Adipocyte (in vitro differentiated cells): ENCODE measurements at regions not wholly inside any gene's neighbourhood (a gene's known extent, or its start where the extent isn't known, plus 50 kb on each side); places are given as distances from the start of the nearest gene placed in this dataset.
"Not testable (repeated sequence)": the region's sequence is repeated elsewhere in the genome, so short reads cannot be mapped to it uniquely, and the experiment has no call there.

ENCODE experiments used
- DNase-seq: peaks from one replicate; pipeline ENCODE4 v3.0.0-alpha.2; 2015; ENCODE audit warnings: low read depth
- H3K27me3 ChIP-seq: replicated peaks from 2 replicates; pipeline ENCODE4 v1.7.0; 2013; ENCODE audit warnings: mild to moderate bottlenecking, low read length, moderate library complexity; ENCODE audit not compliant: control insufficient read depth, insufficient read depth
- H3K36me3 ChIP-seq: 2 replicates; pipeline ENCODE4 v1.7.0; 2013; ENCODE audit warnings: low read length, mild to moderate bottlenecking, moderate library complexity; ENCODE audit not compliant: control insufficient read depth, insufficient read depth, severe bottlenecking
- H3K4me1 ChIP-seq: 2 replicates; pipeline ENCODE4 v1.7.0; 2013; ENCODE audit warnings: mild to moderate bottlenecking, low read length, moderate library complexity; ENCODE audit not compliant: control insufficient read depth, insufficient read depth
- H3K4me3 ChIP-seq: 2 replicates; pipeline ENCODE4 v1.7.0; 2013; ENCODE audit warnings: mild to moderate bottlenecking, low read length, moderate library complexity
- H3K9ac ChIP-seq: 2 replicates; pipeline ENCODE4 v1.7.0; 2013; ENCODE audit warnings: mild to moderate bottlenecking, low read length, moderate library complexity
- H3K9me3 ChIP-seq: 2 replicates; pipeline ENCODE4 v1.7.0; 2013; ENCODE audit warnings: mild to moderate bottlenecking, low read length, moderate library complexity; ENCODE audit not compliant: control insufficient read depth

DNA sequence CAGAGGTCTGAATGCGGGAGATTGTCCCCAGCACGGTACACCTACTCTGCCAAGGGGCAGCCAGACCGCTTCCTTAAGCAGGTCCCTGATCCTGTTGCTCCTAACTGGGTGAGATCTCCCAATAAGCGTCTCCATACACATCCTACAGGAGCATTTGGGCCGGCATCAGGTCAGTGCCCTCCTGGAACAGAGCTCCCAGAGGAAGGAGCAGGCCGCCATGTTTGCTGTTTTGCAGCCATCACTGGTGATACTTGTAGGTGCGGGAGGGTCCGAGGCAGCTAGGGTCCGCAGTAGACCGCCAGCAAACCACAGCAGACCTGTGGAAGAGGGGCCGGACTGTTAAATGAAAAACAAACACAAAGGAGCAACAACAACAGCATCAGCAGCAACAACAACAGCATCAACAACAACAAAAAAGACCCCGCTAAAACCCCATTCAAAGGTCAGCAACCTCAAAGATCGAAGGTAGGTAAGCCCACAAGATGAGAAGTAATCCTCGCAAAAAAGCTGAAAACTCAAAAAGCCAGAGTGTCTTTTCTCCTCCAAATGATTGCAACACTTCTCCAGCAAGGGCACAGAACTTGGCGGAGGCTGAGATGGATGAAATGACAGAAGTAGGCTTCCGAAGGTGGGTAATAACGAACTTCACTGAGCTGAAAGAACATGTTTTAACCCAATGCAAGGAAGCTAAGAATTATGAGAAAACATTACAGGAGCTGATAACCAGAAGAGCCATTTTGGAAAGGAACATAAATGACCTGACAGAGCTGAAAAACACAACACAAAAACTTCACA is 79.0 kb upstream of the CDH7 start:
- no peak overlapping the region for H3K9ac ChIP-seq
- no peak overlapping the region for H3K4me3 ChIP-seq
- H3K36me3 ChIP-seq: no peaks in the 10 kb centered on the region
- no peak for DNase-seq
- H3K27me3 ChIP-seq: no peaks in the 10 kb centered on the region
- no peaks in the 10 kb centered on the region for H3K4me1 ChIP-seq
- H3K9me3 ChIP-seq: no peaks in the 10 kb centered on the region

DNA sequence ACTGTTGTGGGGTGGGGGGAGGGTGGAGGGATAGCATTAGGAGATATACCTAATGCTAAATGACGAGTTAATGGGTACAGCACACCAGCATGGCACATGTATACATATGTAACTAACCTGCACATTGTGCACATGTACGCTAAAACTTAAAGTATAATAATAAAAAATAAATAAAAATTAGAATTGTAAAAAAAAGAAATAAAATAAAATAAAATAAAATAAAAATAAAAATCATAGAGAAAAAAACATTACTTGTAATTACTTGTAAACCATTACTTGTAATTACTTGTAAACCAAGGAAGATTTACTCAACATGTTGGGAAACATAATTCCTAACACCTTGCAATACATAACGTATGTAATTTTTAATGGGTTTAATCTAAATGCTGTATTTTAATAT is 80.7 kb upstream of the CDH7 start:
- H3K4me3 ChIP-seq, H3K9me3 ChIP-seq, H3K27me3 ChIP-seq, H3K4me1 ChIP-seq, DNase-seq, H3K36me3 ChIP-seq, H3K9ac ChIP-seq: not testable (repeated sequence)

DNA sequence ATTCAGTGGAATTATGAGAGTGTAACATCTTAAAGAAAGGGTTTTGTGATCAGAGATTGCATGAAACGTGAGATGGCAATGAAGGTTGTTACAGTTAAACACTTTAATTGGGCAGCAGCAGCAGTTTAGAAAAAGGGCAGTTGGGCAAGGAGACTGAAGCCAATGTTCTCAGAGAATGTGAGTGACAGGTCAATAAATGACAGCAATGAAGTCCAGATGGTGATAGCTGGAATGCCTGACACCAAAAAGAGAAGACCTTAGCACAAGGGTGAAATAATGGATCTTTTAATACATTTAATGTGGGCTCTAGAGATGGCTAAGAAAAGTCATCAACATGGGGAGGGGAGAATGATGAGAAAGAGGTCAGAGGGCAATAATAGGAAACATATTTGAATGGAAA is 89.4 kb upstream of the CDH7 start:
- Histone ChIP-seq H3K9ac (no peak overlapping the region), H3K36me3 (no peaks in the 10 kb centered on the region), H3K27me3 (no peaks in the 10 kb centered on the region), H3K4me1 (no peaks in the 10 kb centered on the region), H3K9me3 (peaks cover 5% of the 10 kb centered on the region), H3K4me3 (no peak overlapping the region)
- DNase-seq: no peak

DNA sequence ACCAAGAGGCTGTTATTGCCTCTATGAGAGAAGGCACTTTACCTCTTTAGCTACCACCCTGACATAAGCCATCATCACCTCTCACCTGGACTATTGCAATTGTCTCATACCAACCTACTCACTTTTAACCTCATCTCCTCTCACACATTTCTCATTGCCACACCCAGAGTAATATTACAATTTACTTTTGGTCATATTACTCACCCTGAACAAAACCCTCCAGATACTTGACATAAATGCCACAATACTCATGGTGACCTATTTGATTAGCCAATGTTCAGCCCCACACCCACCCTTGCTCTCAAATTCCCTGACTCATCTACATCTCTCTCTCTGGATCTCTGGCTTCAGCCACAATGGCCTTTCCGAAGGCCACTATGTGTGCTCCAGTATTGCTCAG is 90.9 kb upstream of the CDH7 start:
- no peaks in the 10 kb centered on the region for H3K27me3 ChIP-seq
- H3K9ac ChIP-seq: no peak overlapping the region
- no peak for DNase-seq
- no peaks in the 10 kb centered on the region for H3K4me1 ChIP-seq
- no peak overlapping the region for H3K4me3 ChIP-seq
- no peaks in the 10 kb centered on the region for H3K36me3 ChIP-seq
- H3K9me3 ChIP-seq: peaks cover 6% of the 10 kb centered on the region

DNA sequence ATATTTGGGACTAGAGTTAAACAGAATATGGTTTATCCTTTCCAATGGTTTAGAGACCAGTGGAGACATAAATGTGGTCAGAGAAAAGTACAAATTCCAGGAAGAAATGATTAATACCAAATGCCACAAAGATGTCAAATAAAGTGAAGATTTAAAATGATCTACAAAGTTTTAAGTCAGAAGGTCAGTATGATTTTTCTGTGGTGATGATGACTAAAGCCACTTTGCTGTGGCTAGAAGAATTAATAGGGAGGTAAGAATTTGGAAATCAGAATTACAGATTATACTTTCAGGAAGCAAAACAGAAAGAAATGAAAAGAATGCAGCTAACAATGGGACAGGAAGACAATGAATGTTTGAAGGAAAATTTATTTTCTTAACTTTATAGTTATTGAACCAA is 91.5 kb upstream of the CDH7 start:
- Histone ChIP-seq H3K27me3 (no peaks in the 10 kb centered on the region), H3K36me3 (no peaks in the 10 kb centered on the region), H3K9ac (no peak overlapping the region), H3K4me1 (no peaks in the 10 kb centered on the region), H3K9me3 (peaks cover 6% of the 10 kb centered on the region), H3K4me3 (no peak overlapping the region)
- no peak for DNase-seq

DNA sequence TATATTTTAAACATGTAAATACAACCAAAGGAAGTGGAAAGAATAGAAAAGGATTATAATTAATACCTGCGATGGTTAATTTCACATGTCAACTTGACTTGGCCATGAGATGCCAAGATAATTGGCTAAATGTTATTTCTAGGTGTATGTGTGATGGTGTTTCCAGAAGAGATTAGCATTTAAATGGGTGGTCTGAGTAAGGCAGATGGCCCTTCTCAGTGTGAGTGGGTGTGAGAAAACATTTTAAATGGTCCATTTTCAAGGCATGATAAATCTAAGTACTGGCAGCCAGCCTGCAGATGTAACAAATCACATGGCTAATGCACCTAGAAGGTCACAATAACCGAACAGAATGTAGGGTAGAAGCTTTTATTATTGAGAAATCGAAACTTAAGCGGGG is 99.6 kb upstream of the CDH7 start:
- H3K4me3 ChIP-seq: no peak overlapping the region
- H3K4me1 ChIP-seq: no peaks in the 10 kb centered on the region
- no peaks in the 10 kb centered on the region for H3K27me3 ChIP-seq
- H3K36me3 ChIP-seq: no peaks in the 10 kb centered on the region
- H3K9me3 ChIP-seq: peaks cover 18% of the 10 kb centered on the region
- H3K9ac ChIP-seq: no peak overlapping the region
- DNase-seq: no peak

DNA sequence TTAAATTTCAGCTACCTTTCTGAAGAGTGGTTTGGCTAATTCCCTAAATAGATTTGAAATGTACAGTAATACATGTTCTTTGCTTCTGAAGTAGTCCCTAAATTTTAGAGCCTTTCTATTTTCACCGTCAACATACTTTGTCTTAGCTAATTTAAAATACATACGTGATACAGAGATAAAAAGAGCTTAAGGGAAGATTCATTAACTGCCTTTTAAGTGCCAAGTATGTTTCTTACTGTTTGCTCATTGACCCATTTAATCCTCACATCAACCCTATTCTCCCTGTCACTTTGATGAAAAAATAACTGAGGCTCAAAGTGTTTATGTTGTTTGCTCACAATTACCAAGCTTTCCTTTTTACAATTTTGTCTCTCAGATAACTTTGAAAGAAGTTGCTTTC is 118.6 kb upstream of the CDH7 start:
- Histone ChIP-seq H3K36me3 (no peaks in the 10 kb centered on the region), H3K27me3 (no peaks in the 10 kb centered on the region), H3K9ac (no peak overlapping the region), H3K4me1 (no peaks in the 10 kb centered on the region), H3K9me3 (no peaks in the 10 kb centered on the region), H3K4me3 (no peak overlapping the region)
- no peak for DNase-seq

DNA sequence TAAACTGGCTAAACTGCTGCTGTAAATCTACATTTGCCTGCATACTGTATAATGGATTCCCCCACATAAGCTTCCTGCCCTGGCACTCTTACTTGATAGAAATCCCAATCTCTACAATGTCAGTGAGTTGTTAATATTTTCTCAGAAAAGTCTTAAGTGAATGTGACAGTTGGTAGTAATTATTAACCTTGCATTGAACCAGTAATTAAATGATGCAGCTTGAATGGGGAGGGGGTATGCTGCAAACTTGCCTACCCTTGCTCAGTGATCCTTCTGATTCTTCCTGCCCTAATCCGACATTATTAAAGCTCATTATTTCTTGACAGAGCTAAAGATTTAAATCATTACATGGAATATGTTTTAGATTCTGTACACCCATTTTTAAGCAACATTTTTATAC is 119.0 kb upstream of the CDH7 start:
- Histone ChIP-seq H3K4me3 (no peak overlapping the region), H3K4me1 (no peaks in the 10 kb centered on the region), H3K9me3 (no peaks in the 10 kb centered on the region), H3K36me3 (no peaks in the 10 kb centered on the region), H3K27me3 (no peaks in the 10 kb centered on the region), H3K9ac (no peak overlapping the region)
- DNase-seq: no peak

DNA sequence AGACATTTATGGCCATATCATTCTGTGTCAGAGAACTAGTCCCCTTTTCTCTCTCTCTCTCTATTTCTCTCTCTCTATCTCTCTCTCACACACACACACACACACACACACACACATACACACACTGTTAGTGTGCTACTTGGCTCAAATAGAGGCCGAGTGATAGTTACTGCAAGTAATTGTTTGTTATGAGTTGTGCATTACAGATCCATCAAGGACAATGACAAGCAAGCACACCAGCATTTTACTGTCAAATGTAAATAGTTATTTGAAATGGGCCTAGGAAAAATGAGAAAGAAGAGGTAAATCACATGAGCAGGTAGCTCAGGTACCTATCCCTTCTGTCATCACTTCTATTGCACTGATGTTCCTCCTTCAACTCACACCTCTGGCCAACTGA is 122.4 kb upstream of the CDH7 start:
- no peaks in the 10 kb centered on the region for H3K9me3 ChIP-seq
- H3K36me3 ChIP-seq: no peaks in the 10 kb centered on the region
- no peak for DNase-seq
- no peak overlapping the region for H3K9ac ChIP-seq
- H3K4me3 ChIP-seq: no peak overlapping the region
- no peaks in the 10 kb centered on the region for H3K27me3 ChIP-seq
- H3K4me1 ChIP-seq: no peaks in the 10 kb centered on the region

DNA sequence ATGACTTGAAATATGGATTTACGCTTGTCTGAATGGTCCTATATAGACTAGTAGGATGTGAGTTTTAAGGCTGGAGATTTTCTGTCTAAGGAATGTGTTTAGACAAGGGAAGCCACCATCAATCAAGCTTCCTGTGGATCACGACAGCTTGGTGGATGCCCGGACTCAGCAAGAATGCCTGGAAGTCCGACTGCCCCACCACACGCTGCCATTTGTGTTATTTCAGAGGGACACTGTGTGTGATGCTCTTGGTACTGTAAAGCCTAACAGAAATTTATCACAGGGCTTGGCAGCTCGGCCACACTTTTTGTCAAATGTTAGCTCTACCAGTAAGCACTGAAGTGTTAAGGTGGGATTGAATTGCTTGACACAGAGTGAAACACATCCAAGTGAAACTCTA is 127.1 kb upstream of the CDH7 start:
- Histone ChIP-seq H3K4me3 (no peak overlapping the region), H3K9ac (no peak overlapping the region), H3K36me3 (no peaks in the 10 kb centered on the region), H3K9me3 (no peaks in the 10 kb centered on the region), H3K4me1 (no peaks in the 10 kb centered on the region), H3K27me3 (no peaks in the 10 kb centered on the region)
- DNase-seq: no peak

DNA sequence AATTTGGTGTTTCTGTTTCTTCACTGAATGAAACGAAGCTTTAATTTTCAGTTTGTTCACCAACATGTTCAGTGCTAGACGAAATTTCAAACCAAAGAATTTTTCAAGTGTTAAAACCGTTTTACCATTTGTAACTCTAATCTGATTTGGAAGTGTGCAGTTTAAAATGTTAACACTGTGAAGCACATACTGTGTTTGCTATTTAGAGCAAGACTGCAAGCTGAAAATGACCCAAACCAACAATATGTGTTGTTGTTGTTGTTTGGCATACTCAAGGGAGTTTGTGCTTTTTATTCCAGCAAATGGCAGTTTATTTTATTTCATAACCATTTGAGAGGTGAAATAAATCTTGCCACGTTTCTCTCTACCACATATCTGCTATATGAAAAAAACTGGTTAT is 128.4 kb upstream of the CDH7 start:
- no peaks in the 10 kb centered on the region for H3K4me1 ChIP-seq
- no peak overlapping the region for H3K9ac ChIP-seq

DNA sequence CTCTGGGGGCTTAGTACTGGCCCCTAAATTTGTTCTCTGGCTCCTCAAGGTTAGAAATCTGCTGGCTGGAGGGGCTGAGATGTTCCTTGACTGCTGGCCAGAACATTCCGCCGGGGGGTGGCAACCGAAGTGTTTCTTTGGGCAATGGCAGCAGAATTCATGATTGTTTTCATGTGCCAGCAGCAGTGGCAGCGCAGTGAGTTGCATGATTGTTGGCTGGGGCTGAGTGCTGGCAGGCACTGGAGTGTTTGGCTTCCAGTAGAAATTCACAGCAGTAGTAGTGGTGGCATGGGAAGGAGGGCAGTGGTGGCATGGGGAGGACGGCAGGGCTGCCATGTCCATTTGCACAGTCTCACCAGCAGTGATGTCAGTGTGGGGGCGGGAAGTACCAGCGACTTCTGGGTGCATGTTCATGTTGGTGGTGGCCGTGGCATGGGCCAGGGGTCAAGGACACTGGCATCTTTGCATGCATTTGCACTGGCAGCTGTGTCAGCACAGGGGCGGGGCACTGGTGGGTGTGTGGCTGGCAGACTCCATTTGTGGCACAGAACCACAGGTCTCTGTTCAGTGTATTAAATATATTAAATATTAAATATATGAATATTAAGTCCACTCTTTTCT is 130.6 kb upstream of the CDH7 start:
- no peaks in the 10 kb centered on the region for H3K27me3 ChIP-seq
- H3K9me3 ChIP-seq: no peaks in the 10 kb centered on the region
- no peak overlapping the region for H3K9ac ChIP-seq
- no peak overlapping the region for H3K4me3 ChIP-seq
- H3K4me1 ChIP-seq: no peaks in the 10 kb centered on the region
- no peaks in the 10 kb centered on the region for H3K36me3 ChIP-seq
- DNase-seq: no peak

More for the DNA sequence above, 128.4 kb upstream of the CDH7 start:
- DNase-seq: no peak
- Histone ChIP-seq H3K4me3 (no peak overlapping the region), H3K9me3 (no peaks in the 10 kb centered on the region), H3K36me3 (no peaks in the 10 kb centered on the region), H3K27me3 (no peaks in the 10 kb centered on the region)
